ENCODE measurements at regions not wholly inside any gene's neighbourhood (a gene's known extent, or its start where the extent isn't known, plus 50 kb on each side); places are given as distances from the start of the nearest gene placed in this dataset.

GRCh38 chr1:56056438-56057287 lies 522.7 kb downstream of the PLPP3 start:
- Mint-ChIP-seq H3K4me3 (no peak overlapping the region), H3K36me3 (no peaks in the 10 kb centered on the region), H3K27ac (no peak overlapping the region), H3K27me3 (peaks cover 23% of the 10 kb centered on the region), H3K9me3 (no peaks in the 10 kb centered on the region), H3K4me1 (ENCODE audit: unreplicated experiment) (peaks cover 7% of the 10 kb centered on the region)
- DNase-seq (ENCODE audit: extremely low spot score, unreplicated experiment) = no peak
- TF ChIP-seq, protein P1, sequence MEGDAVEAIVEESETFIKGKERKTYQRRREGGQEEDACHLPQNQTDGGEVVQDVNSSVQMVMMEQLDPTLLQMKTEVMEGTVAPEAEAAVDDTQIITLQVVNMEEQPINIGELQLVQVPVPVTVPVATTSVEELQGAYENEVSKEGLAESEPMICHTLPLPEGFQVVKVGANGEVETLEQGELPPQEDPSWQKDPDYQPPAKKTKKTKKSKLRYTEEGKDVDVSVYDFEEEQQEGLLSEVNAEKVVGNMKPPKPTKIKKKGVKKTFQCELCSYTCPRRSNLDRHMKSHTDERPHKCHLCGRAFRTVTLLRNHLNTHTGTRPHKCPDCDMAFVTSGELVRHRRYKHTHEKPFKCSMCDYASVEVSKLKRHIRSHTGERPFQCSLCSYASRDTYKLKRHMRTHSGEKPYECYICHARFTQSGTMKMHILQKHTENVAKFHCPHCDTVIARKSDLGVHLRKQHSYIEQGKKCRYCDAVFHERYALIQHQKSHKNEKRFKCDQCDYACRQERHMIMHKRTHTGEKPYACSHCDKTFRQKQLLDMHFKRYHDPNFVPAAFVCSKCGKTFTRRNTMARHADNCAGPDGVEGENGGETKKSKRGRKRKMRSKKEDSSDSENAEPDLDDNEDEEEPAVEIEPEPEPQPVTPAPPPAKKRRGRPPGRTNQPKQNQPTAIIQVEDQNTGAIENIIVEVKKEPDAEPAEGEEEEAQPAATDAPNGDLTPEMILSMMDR (conservative IDR thresholded peaks at IDR 0.05) = no peak

DNA sequence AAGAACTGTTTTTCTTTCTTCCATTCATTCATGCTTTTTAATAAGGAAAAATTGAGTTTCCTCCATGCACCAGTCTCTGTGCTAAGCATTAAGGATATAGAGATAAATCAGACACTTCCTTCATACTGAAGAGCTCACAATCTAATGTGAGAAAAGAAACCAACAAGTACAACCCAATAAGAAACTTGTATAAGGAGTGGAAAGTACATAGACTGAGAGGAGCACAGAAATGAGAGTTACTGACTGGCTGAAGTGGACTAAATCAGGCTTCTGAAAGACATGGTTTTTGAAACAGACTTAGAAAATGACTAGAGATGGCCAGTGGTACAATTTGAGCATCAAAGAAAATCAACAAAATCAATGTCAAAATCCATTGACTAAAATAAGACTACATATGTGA lies 524.4 kb downstream of the PLPP3 start:
- peaks cover 8% of the 10 kb centered on the region for H3K4me1 Mint-ChIP-seq (ENCODE audit: unreplicated experiment)
- H3K9me3 Mint-ChIP-seq = no peaks in the 10 kb centered on the region
- H3K4me3 Mint-ChIP-seq = no peak overlapping the region
- no peak for DNase-seq (ENCODE audit: extremely low spot score, unreplicated experiment)
- TF ChIP-seq, protein P1 (conservative IDR thresholded peaks at IDR 0.05) = no peak
- H3K27ac Mint-ChIP-seq = no peak overlapping the region
- H3K27me3 Mint-ChIP-seq = peaks cover 27% of the 10 kb centered on the region
- no peaks in the 10 kb centered on the region for H3K36me3 Mint-ChIP-seq

DNA sequence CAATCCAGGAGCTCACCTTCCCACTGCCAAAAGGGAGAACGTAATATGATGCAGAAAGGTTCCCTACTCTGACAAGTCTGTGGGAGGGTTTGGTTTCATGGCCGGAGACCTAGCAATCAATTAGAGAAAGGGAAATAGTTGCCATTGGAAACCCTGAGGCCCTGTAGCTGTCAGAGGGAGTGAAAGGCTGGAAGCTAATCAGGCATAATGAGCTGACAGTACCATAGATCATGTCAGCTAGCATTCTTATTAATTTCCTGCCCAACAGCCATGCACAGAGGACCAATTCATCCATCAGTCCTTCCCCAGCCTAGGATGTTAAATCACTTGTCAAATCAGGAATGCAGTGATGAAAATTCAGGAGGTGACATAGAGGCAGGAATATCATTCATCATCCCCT lies 527.3 kb downstream of the PLPP3 start:
- DNase-seq (ENCODE audit: extremely low spot score, unreplicated experiment) = no peak
- Mint-ChIP-seq H3K36me3 (no peaks in the 10 kb centered on the region), H3K27me3 (peaks cover 21% of the 10 kb centered on the region), H3K4me3 (no peak overlapping the region), H3K4me1 (ENCODE audit: unreplicated experiment) (peaks cover 8% of the 10 kb centered on the region), H3K9me3 (no peaks in the 10 kb centered on the region), H3K27ac (no peak overlapping the region)
- TF ChIP-seq, protein P1 (conservative IDR thresholded peaks at IDR 0.05) = no peak

GRCh38 chr1:56050911-56051310 lies 528.5 kb downstream of the PLPP3 start:
- Mint-ChIP-seq H3K4me3 (no peak overlapping the region), H3K9me3 (no peaks in the 10 kb centered on the region), H3K27ac (no peak overlapping the region), H3K27me3 (peaks cover 22% of the 10 kb centered on the region), H3K4me1 (ENCODE audit: unreplicated experiment) (peaks cover 8% of the 10 kb centered on the region), H3K36me3 (no peaks in the 10 kb centered on the region)
- TF ChIP-seq, protein P1 (conservative IDR thresholded peaks at IDR 0.05) = no peak
- DNase-seq (ENCODE audit: extremely low spot score, unreplicated experiment) = no peak

- H3K4me3 Mint-ChIP-seq = no peak overlapping the region
- no peak overlapping the region for H3K27ac Mint-ChIP-seq
- H3K36me3 Mint-ChIP-seq = no peaks in the 10 kb centered on the region
- H3K4me1 Mint-ChIP-seq (ENCODE audit: unreplicated experiment) = no peaks in the 10 kb centered on the region
- TF ChIP-seq, protein P1 (conservative IDR thresholded peaks at IDR 0.05) = no peak
- DNase-seq (ENCODE audit: extremely low spot score, unreplicated experiment) = no peak
- H3K27me3 Mint-ChIP-seq = peaks cover 32% of the 10 kb centered on the region
- H3K9me3 Mint-ChIP-seq = no peaks in the 10 kb centered on the region
Measured at GRCh38 chr1:56045477-56045876, 533.9 kb downstream of the PLPP3 start.
